Gastroesophageal sphincter (tissue), 3 donors: ENCODE measurements at regions not wholly inside any gene's neighbourhood (a gene's known extent, or its start where the extent isn't known, plus 50 kb on each side); places are given as distances from the start of the nearest gene placed in this dataset.

Source experiments
- CTCF ChIP-seq, 4 experiments: fragments of 200-600 bp in 2 of 4; fragments of 450-650 bp in 2 of 4; sonication (generic) in 1 of 4; IDR thresholded peaks; one replicate each; pipeline ENCODE4 v1.5.1; 2017 to 2019; ENCODE audit warnings: antibody characterized with exemption in 4 of 4, mild to moderate bottlenecking in 2 of 4, moderate library complexity in 2 of 4
- EP300 ChIP-seq: sonication (generic); formaldehyde crosslinking; IDR thresholded peaks from one replicate; pipeline ENCODE4 v1.6.1; 2017; ENCODE audit warnings: antibody characterized with exemption, mild to moderate bottlenecking
- POLR2A ChIP-seq, 2 donors: fragments of 450-650 bp; IDR thresholded peaks; one replicate each; pipeline ENCODE4 v1.6.1; 2017; ENCODE audit warnings: antibody characterized with exemption in 2 of 2, mild to moderate bottlenecking in 2 of 2, moderate library complexity in 1 of 2
- POLR2AphosphoS5 ChIP-seq: sonication (generic); formaldehyde crosslinking; IDR thresholded peaks from one replicate; pipeline ENCODE4 v1.6.1; 2017; ENCODE audit warnings: antibody characterized with exemption

GRCh38 chr7:153401795-153402720 lies 642.5 kb downstream of the ACTR3B start:
- TF ChIP-seq CTCF (IDR thresholded peaks at IDR 0.05) (no peak), POLR2AphosphoS5 (no peak), POLR2A (IDR thresholded peaks at IDR 0.05) (no peak), EP300 (no peak)
